HCT116 (cell line): ENCODE measurements at regions not wholly inside any gene's neighbourhood (a gene's known extent, or its start where the extent isn't known, plus 50 kb on each side); places are given as distances from the start of the nearest gene placed in this dataset.

Experiments
- ATAC-seq: fragments of 200-7000 bp; cut with Tn5 transposase; 2 replicates; pipeline ENCODE4 v1.9.1; 2020; ENCODE audit warnings: mild to moderate bottlenecking, moderate library complexity
- BruUV-seq: library from RNA; stranded (reverse); fragments of 400-500 nt; replicated peaks from 2 replicates; lab custom pipeline; 2021; lab: Mats Ljungman, UMichigan
- CTCF ChIA-PET: fragments of 300-600 bp; sonication (Branson Sonifier 250); formaldehyde crosslinking; loops from one replicate; lab custom pipeline; 2021; ENCODE audit warnings: antibody characterized with exemption; lab: Charles Lee
- POLR2A ChIA-PET: fragments of 300-600, 350-600 bp; sonication (Branson Sonifier 250); formaldehyde crosslinking; loops from one replicate; lab custom pipeline; 2021; ENCODE audit warnings: antibody characterized with exemption; lab: Charles Lee
- RAD21 ChIA-PET, 2 experiments: fragments of 300-600 bp; sonication (Branson Sonifier 250); formaldehyde crosslinking; loops; one replicate each; lab custom pipeline; 2023; ENCODE audit warnings: low total read pairs in 2 of 2; ENCODE audit not compliant: uncharacterized antibody in 2 of 2, unreplicated experiment in 2 of 2, low non-redundant PET in 1 of 2; lab: Charles Lee
- DNase-seq: peaks from one replicate; pipeline ENCODE4 v3.0.0-alpha.2; 2010; ENCODE audit warnings: low read depth, low spot score
- H2AFZ ChIP-seq: fragments of 200-600 bp; shearing (Covaris generic), sonication (generic); 2 replicates; pipeline ENCODE4 v1.6.1; 2017; ENCODE audit warnings: low read depth, mixed run types, mixed read lengths, antibody characterized with exemption, low read length; ENCODE audit not compliant: poor library complexity, severe bottlenecking
- H3K27ac ChIP-seq: 2 replicates; pipeline ENCODE4 v1.5.1; 2012; ENCODE audit warnings: low read depth, low read length
- H3K27me3 ChIP-seq: fragments of 200-600 bp; sonication (generic); 2 replicates; pipeline ENCODE4 v1.6.1; 2016; ENCODE audit warnings: mixed run types, low read length, mixed read lengths; ENCODE audit not compliant: insufficient read depth
- H3K36me3 ChIP-seq, 2 experiments: fragments of 200-500 bp in 1 of 2; fragments of 200-600 bp in 1 of 2; sonication (Bioruptor generic) in 1 of 2; sonication (generic) in 1 of 2; 2 replicates each; pipeline versions ENCODE4 v1.5.1 to v1.6.1; 2014 to 2016; ENCODE audit warnings: low read length in 2 of 2, inconsistent platforms in 1 of 2, mixed read lengths in 1 of 2, mixed run types in 1 of 2; ENCODE audit not compliant: insufficient read depth in 2 of 2, control insufficient read depth in 1 of 2
- H3K4me1 ChIP-seq, 2 experiments: fragments of 200-600 bp in 1 of 2; sonication (generic) in 1 of 2; 2 replicates each; pipeline versions ENCODE4 v1.5.1 to v1.6.1; 2012 to 2017; ENCODE audit warnings: low read length in 2 of 2, inconsistent platforms in 1 of 2, mild to moderate bottlenecking in 1 of 2, mixed read lengths in 1 of 2, mixed run types in 1 of 2, moderate library complexity in 1 of 2; ENCODE audit not compliant: insufficient read depth in 2 of 2, control insufficient read depth in 1 of 2
- H3K4me2 ChIP-seq: fragments of 200-600 bp; sonication (generic); 2 replicates; pipeline ENCODE4 v1.6.1; 2017; ENCODE audit warnings: mixed run types, low read length, mixed read lengths
- H3K4me3 ChIP-seq, 2 experiments: fragments of 200-600 bp in 1 of 2; sonication (generic) in 1 of 2; replicated peaks in 1 of 2; 2 replicates each; pipeline ENCODE4 v1.5.1; 2011 to 2016; ENCODE audit warnings: low read length in 2 of 2, control low read depth in 1 of 2, low read depth in 1 of 2, mild to moderate bottlenecking in 1 of 2, mixed read lengths in 1 of 2, mixed run types in 1 of 2
- H3K79me2 ChIP-seq: fragments of 200-600 bp; sonication (generic); 2 replicates; pipeline ENCODE4 v1.6.1; 2017; ENCODE audit warnings: mild to moderate bottlenecking, mixed run types, low read length, moderate library complexity, mixed read lengths; ENCODE audit not compliant: insufficient read depth
- H3K9ac ChIP-seq: fragments of 200-600 bp; sonication (generic); 2 replicates; pipeline ENCODE4 v1.6.1; 2016; ENCODE audit warnings: low read length, mixed read lengths
- H3K9me2 ChIP-seq: fragments of 200-600 bp; sonication (generic), shearing (Covaris generic); 2 replicates; pipeline ENCODE4 v1.6.1; 2017; ENCODE audit warnings: mixed run types, mild to moderate bottlenecking, moderate library complexity; ENCODE audit not compliant: insufficient read depth
- H3K9me3 ChIP-seq, 2 experiments: fragments of 200-500 bp in 1 of 2; fragments of 200-600 bp in 1 of 2; sonication (Bioruptor generic) in 1 of 2; sonication (generic) in 1 of 2; 2 replicates each; pipeline ENCODE4 v1.6.1; 2014 to 2017; ENCODE audit warnings: low read length in 2 of 2, mixed read lengths in 2 of 2, inconsistent platforms in 1 of 2, low read depth in 1 of 2, mild to moderate bottlenecking in 1 of 2, mixed run types in 1 of 2, moderate library complexity in 1 of 2; ENCODE audit not compliant: control insufficient read depth in 1 of 2, insufficient read depth in 1 of 2
- H4K20me1 ChIP-seq: fragments of 200-600 bp; sonication (generic), shearing (Covaris generic); 2 replicates; pipeline ENCODE4 v1.6.1; 2017; ENCODE audit warnings: mixed run types, mild to moderate bottlenecking, moderate library complexity; ENCODE audit not compliant: insufficient read depth
- ATF3 ChIP-seq: IDR thresholded peaks from 2 replicates; pipeline ENCODE4 v1.6.1; 2012
- CBX3 ChIP-seq: IDR thresholded peaks from 2 replicates; pipeline ENCODE4 v1.6.1; 2012; ENCODE audit warnings: low read depth
- CEBPB ChIP-seq: IDR thresholded peaks from 2 replicates; pipeline ENCODE4 v1.6.1; 2012; ENCODE audit warnings: low read depth
- EGR1 ChIP-seq: IDR thresholded peaks from 2 replicates; pipeline ENCODE4 v1.6.1; 2012; ENCODE audit warnings: low read depth
- ELF1 ChIP-seq: IDR thresholded peaks from 2 replicates; pipeline ENCODE4 v1.6.1; 2012; ENCODE audit warnings: low read depth, borderline replicate concordance
- EZH2 ChIP-seq: fragments of 200-600 bp; sonication (generic); IDR thresholded peaks from 2 replicates; pipeline ENCODE4 v1.6.1; 2017; ENCODE audit warnings: antibody characterized with exemption, mixed run types
- EZH2phosphoT487 ChIP-seq: fragments of 200-600 bp; IDR thresholded peaks from 2 replicates; pipeline ENCODE4 v1.6.1; 2018; ENCODE audit warnings: antibody characterized with exemption, borderline replicate concordance
- FOSL1 ChIP-seq: IDR thresholded peaks from 2 replicates; pipeline ENCODE4 v1.6.1; 2012; ENCODE audit warnings: low read depth
- JUND ChIP-seq: IDR thresholded peaks from 2 replicates; pipeline ENCODE4 v1.6.1; 2012
- MAX ChIP-seq: IDR thresholded peaks from 2 replicates; pipeline ENCODE4 v1.6.1; 2012
- POLR2AphosphoS5 ChIP-seq: IDR thresholded peaks from 2 replicates; pipeline ENCODE4 v1.6.1; 2011; ENCODE audit warnings: mild to moderate bottlenecking, low read depth, low read length, moderate library complexity
- RAD21 ChIP-seq: IDR thresholded peaks from 2 replicates; pipeline ENCODE4 v1.6.1; 2012; ENCODE audit warnings: low read depth, mild to moderate bottlenecking
- REST ChIP-seq: IDR thresholded peaks from 2 replicates; pipeline ENCODE4 v1.6.1; 2012; ENCODE audit warnings: low read depth
- TCF7L2 ChIP-seq: IDR thresholded peaks from 2 replicates; pipeline ENCODE4 v1.7.0; 2011; ENCODE audit warnings: borderline replicate concordance, inconsistent platforms; ENCODE audit not compliant: insufficient read depth, insufficient read length; ENCODE audit errors: extremely low read depth
- ZBTB33 ChIP-seq: IDR thresholded peaks from 2 replicates; pipeline ENCODE4 v1.6.1; 2011; ENCODE audit warnings: mild to moderate bottlenecking, low read length, moderate library complexity; ENCODE audit not compliant: insufficient replicate concordance; ENCODE audit errors: extremely low read depth
- ZFX ChIP-seq: fragments of 450-650 bp; IDR thresholded peaks from 2 replicates; pipeline ENCODE4 v1.6.1; 2017
- ZNF274 ChIP-seq: fragments of 200-500 bp; sonication (Bioruptor generic); IDR thresholded peaks from 2 replicates; pipeline ENCODE4 v1.6.1; 2014; ENCODE audit warnings: mild to moderate bottlenecking, low read depth, low read length, inconsistent platforms
- intact Hi-C: fragments of 100-400 bp; cut with micrococcal nuclease; formaldehyde crosslinking; loops from 2 replicates; pipeline ENCODE4 v1.10.0; 2022

GRCh38 chr2:187916799-187917198 is 362.6 kb upstream of the TFPI start:
- Histone ChIP-seq H3K9me3 (no peaks in the 10 kb centered on the region), H3K27ac (no peak overlapping the region), H3K4me1 (no peaks in the 10 kb centered on the region), H3K4me3 (no peak overlapping the region), H3K27me3 (no peaks in the 10 kb centered on the region), H2AFZ (no peak overlapping the region), H3K79me2 (no peaks in the 10 kb centered on the region), H3K9ac (no peak overlapping the region), H3K36me3 (no peaks in the 10 kb centered on the region), H4K20me1 (no peaks in the 10 kb centered on the region), H3K9me2 (no peaks in the 10 kb centered on the region), H3K4me2 (no peak overlapping the region)
- TF ChIP-seq REST (no peak), ELF1 (no peak), ZNF274 (no peak), CBX3 (no peak), ZFX (no peak), ZBTB33 (no peak), MAX (no peak), ATF3 (no peak), EZH2phosphoT487 (no peak), TCF7L2 (no peak), EGR1 (no peak), CEBPB (no peak), JUND (no peak), EZH2 (no peak), RAD21 (no peak), FOSL1 (no peak), POLR2AphosphoS5 (no peak)
- no peak for ATAC-seq
- POLR2A ChIA-PET, result no interaction called here
- BruUV-seq, result no TSS peak
- CTCF ChIA-PET, result no interaction called here
- RAD21 ChIA-PET, result no interaction called here
- intact Hi-C loops, result no loop called here
- no peak for DNase-seq
